GM18909 (cell line): ENCODE measurements at regions not wholly inside any gene's neighbourhood (a gene's known extent, or its start where the extent isn't known, plus 50 kb on each side); places are given as distances from the start of the nearest gene placed in this dataset.

Experiments
- ATAC-seq: cut with Tn5 transposase; IDR thresholded peaks from one replicate; pipeline ENCODE4 v1.9.1; 2021; ENCODE audit warnings: mild to moderate bottlenecking; ENCODE audit not compliant: unreplicated experiment, poor library complexity

GRCh38 chr7:17474724-17475344 is 176.4 kb downstream of the AHR start:
- ATAC-seq = no peak

DNA sequence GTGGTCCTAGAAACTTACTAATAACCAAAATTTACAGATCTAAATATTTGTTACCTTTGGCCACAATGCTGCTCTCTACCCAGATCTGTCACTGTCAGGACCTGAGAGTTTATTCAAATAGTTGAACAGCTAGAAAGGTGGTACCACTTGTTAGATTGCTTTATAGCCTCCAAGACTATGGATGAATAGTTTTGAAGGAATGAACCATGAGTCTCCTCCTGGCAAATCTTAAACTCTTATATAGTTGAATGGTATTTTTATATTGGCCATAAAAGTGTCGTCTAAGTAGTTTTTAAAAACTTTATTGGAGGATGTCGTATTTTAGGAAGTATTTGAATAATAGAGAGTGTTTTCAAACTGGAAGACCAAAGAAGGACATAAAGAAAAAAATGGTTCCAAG is 178.7 kb downstream of the AHR start:
- no peak for ATAC-seq

- no peak for ATAC-seq
These were observed 182.7 kb downstream of the AHR start for GRCh38 chr7:17481118-17481517.

- no peak for ATAC-seq
These were observed 186.9 kb downstream of the AHR start for GRCh38 chr7:17485368-17485767.

GRCh38 chr7:17485904-17486303 is 187.5 kb downstream of the AHR start:
- ATAC-seq = no peak

DNA sequence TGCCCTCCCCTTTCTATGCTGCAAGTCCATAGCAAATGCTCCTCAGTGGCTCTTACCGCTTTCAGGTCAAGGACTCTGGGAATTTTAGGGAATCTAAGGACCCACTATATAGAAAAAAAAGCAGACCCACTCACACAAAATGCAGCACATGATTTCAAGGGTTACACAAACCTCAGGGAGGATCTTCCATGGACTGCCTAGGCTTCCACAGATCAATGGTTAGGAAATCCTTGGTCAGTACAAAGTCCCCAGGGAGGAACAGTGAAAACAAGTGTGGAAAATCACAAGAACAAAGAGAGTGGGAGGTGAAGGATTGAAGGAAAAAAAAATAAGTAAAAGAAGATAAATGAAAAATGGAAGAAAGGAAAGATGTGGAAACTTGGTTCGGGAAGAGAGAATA is 188.4 kb downstream of the AHR start:
- ATAC-seq = no peak

- ATAC-seq = no peak
These were observed 188.9 kb downstream of the AHR start for GRCh38 chr7:17487343-17487742.

GRCh38 chr7:17488829-17489228 is 190.4 kb downstream of the AHR start:
- ATAC-seq = no peak

DNA sequence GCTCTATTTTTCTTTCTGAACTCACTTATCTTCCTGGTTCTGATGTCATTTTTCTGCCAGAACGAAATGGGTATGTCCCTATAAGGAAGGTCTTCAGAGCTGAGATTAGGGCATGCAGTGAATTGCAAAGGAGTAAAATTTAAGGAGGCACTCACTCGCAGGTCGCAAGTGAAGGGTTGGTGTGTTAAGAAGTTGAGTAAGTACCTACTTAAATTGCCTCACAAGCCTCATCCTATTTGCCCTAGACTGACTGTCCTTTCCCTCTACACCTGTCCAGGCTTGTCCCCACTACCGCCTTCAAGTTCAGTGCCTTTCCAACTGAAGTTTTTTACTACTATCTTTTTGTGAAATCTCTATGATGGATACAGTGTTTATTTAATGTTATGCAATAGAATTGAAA is 191.5 kb downstream of the AHR start:
- no peak for ATAC-seq

DNA sequence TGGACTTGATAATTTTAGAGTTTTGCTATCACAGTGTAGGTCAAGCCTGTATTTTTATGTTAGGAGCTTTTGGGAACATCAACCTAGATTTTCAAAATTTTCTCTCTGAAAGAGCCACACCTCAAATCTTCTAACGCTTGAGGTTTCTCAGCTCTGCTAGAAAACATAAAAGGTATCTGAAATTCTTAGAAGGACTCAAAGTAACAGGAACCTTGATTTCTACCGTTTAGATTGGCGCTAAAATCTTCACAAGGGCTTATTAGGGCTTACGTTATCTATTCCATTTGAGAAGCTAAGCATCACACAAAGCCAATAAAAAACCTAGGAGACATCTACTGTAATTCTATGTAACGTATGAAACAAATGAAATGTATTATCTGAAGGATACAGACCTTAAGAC is 192.4 kb downstream of the AHR start:
- ATAC-seq = no peak

- ATAC-seq = peak; percentile 60
These were observed 194.0 kb downstream of the AHR start for GRCh38 chr7:17492437-17492836.

- no peak for ATAC-seq
These were observed 195.0 kb downstream of the AHR start for GRCh38 chr7:17493446-17493845.

- peak; percentile 48 for ATAC-seq
These were observed 197.4 kb downstream of the AHR start for GRCh38 chr7:17495655-17496394.

DNA sequence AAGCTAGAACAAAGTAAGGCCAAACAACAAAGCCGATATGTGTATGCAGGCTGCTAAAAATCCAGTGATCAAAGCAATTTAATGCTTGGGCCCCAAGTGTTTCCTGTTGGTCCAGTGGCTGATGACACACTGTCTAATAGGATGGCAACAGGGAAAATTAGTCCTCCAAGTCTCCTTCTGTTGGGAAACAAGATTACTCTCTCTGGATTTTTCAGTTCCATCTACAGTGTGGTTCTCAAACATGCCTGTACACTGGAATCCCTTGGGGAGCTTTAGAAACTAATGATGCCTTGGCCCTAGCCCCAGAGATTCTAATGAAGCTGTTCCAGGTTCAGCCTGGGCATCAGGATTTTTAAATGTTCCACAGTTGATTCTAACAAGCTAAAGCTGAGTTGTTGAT is 198.7 kb downstream of the AHR start:
- no peak for ATAC-seq

DNA sequence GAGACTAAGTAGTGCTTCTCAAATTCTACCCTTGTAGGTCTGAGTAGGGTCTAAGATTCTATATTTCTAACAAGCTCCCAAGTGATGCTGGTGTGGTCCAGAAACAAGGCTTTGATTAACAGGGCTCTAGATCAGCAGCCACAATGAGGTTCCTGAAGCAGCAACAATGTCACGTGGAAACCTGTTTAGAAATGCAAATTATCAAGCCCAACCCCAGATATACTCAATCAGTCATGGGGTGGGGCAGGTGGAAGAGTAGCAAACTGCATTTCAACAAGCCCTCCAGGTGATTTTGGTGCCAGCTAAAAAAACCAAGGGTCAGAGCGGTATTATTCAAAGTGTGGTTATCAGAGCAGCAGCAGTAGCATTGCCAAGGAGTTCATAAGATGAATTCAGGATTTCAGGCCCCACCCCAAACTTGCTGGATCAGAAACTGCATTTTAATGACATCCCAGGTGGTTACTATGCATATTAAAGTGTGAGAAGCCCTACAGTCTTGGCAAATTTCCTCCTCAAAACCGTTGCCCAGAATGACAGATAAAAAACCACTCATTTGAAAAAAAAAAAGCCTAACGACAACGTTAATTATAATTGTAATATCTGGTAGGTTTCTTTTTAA is 199.2 kb downstream of the AHR start:
- no peak for ATAC-seq

DNA sequence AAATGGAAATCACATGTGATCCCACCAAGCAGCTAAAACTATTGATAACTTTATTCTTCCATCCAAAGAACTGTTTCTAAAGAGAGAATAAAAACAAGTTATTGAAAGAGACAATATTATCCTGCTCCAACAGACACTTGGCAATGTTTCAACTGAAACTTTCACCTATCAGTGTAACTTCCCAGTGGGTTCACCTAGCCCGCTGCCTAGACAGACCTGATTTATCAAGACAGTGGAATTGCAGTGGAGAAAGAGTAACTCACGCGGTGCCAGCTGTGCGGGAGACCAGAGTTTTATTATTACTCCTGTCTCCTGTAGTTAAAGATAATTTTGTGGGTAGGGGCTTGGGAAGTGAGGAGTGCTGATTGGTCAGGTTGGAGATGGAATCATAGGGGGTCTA is 199.8 kb downstream of the AHR start:
- ATAC-seq = no peak

- no peak for ATAC-seq
These were observed 202.3 kb downstream of the AHR start for GRCh38 chr7:17500736-17501135.

- ATAC-seq = no peak
These were observed 203.2 kb downstream of the AHR start for GRCh38 chr7:17501441-17502212.

DNA sequence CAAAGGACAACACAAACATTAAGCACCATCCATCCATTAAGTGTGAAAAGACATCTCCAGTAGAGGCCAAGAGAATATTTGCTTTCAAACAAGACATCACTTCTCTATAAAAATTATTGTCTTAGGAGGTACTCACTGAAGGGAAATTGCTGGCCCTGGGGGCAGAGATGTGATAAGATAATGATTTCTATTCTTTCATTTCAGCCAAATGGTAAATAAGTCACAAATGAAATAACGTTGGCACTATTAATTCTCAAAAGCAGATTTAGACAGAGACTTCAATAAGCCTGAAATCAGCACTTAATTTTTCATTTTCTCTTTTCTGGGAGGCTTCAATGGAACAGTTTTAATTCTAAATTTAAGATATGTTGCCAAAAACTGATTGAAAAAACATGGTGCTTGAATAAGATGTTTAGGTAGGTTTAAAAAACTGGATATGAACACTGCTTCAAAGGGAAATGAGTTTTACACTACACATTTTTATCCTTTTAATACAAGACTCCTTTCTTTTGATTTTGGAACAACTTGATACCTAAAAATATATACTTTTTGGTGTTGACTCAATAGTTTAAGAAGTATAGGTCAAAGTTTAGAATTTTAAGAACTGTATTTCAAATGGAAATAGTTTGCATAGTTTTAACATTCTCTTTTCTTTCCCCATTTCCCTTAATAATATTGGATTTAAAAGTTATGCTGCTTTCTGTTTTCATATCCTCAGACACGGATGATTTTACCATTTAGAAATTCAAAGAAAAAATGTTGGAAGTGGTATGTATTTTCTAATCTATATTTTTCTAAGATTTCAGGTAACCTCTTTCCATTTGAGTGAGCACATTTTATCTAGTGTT is 204.0 kb downstream of the AHR start:
- ATAC-seq = no peak

DNA sequence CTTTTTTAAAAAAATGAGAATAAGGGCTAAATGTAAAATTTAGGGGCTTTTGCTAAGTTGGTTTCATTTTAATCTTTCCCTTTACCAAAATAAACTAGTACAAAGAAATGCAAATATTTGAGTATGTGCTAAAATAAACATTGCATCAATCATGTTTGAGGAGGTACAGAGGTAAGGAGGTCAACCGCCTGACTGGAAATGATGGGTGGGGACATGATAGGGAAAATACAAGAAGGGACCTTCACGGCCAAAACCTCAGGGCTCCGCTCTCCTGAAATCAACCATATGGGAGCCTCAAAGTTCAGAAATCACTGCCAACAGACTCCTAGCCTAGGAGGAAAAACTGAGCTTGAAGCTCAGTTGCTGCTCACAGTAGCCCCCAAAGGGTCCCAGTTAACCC is 207.6 kb downstream of the AHR start:
- no peak for ATAC-seq
